HG03460 (cell line): ENCODE measurements at regions not wholly inside any gene's neighbourhood (a gene's known extent, or its start where the extent isn't known, plus 50 kb on each side); places are given as distances from the start of the nearest gene placed in this dataset.
"Not testable (repeated sequence)": the region's sequence is repeated elsewhere in the genome, so short reads cannot be mapped to it uniquely, and the experiment has no call there.

Source experiments
- ATAC-seq: cut with Tn5 transposase; IDR thresholded peaks from one replicate; pipeline ENCODE4 v1.9.1; 2021; ENCODE audit not compliant: unreplicated experiment

DNA sequence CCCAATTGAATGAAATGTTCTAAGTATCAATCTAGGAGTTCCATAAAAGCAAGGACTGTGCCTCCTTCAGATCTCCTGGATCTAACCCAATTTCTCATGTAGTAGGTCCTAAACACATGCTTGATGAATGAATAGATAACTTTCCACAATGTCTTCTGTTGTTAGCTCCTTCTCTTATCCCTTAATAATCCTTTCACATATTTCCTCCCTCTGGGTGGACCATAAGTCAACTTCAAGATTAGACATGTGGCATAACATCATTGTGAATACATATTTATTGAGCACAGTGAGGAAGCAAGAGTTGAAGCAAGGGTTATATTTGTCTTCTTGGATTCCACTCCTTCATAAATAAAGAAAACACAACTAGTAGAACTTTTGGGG, 108.6 kb upstream of the EGFLAM start:
- no peak for ATAC-seq

DNA sequence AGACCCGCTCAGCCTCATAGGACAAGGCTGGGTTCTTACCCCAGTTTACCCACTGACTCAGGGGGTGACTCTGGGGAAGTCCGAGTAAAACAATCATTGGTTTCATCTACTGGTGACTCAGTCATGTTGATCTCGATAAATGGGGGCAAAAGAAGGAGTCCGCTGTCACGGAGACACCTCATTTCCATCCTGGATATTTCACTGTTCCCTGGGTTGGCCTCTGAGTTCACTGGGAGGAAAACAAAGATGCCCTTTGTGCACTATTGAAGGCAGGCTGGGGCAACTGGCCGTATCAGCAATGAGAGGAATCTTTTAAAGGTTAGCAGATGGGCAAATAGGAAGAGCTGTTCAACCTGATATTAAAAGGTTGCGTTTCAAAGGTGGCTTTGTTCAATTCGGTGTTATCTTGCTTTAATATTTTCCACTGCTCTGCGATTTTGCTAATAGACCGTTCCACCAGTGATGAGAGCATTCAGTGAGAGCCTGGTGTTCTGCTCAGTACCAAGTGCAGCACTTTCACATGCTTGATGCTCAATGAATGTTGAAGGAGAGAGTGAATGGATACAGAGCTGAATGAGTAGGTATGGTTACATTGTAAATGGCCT, 110.2 kb upstream of the EGFLAM start:
- ATAC-seq = no peak

DNA sequence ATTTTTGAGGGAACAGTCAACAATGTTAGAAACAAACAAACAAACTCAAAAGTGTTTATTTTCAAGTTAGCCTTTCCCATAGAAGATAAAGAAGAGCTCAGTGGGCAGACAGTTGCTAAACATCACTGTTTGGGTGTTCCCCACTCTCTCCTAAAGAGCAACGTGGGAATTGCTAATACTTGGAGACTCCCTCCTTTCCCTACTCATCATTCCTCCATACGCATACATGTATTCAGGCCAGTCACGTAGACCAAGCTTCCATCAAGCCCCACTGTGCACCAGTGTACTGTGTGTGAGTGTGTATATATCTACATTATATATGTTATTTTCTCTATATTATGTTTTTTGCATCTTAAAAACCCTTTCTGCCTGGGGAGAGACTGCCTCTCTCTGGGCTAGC, 115.0 kb upstream of the EGFLAM start:
- ATAC-seq = no peak

DNA sequence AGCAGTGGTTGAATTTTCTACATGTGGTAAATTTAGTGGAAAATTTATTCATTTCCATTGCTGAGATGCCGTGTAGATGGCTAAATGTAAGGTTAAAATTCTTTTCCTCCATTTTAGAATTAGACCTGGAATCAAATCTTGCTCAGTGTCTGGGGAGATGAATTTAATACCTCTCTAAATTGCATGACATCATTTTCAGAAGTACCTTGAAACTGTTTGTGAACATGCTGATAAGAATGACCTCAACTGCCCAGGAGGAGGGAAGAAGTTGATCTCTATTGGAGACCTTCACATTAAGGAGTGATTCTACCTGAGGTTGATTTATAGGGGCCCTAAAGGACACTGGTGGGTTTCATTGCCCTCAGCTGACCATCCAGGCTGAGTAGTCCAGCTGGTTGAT, 116.7 kb upstream of the EGFLAM start:
- ATAC-seq = no peak

DNA sequence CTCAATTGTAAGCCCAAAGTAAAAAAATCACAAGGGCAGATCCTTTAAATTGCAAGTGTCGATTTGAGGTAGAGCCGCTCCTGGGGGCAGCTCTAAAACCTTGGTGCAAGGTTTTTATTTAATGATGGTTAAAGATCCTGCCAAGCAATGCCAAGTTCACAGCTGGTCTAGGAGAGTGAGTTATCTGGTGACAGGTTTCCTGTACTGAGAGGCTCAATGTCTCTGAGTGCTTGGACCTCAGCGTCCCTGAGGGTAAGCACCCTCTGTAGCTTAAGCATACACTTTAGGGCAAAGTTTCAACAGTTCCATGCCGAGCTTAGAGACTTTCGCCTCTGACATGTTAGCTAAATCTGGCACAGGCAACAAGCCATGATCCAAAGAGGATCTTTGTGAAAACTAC, 119.8 kb upstream of the EGFLAM start:
- no peak for ATAC-seq

DNA sequence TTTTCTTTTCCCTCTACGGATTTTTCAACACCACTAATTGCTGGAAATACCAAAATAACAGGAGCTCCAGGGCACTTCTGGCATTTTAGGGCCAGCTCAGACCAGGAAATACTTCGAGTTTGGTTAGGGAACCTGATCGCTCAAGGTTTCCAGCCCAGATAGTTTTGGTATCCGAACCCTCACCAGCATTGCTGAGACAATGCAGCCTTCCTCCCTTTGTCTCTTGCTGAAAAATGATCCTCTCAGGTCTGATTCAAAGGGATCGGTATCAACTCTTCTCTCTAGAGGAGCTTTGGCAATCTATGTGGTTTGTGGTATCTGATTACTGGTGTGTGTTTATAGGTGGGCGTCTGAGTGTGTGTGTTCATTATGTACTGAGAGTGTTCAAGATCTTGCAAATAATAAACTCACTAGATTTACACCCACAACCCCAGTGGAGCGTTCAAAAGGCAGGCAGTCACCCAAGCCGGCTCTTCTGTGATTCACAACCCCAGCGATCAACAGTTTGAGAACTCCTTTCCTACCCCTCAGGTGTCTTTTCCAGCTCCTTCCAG, 122.8 kb upstream of the EGFLAM start:
- no peak for ATAC-seq

DNA sequence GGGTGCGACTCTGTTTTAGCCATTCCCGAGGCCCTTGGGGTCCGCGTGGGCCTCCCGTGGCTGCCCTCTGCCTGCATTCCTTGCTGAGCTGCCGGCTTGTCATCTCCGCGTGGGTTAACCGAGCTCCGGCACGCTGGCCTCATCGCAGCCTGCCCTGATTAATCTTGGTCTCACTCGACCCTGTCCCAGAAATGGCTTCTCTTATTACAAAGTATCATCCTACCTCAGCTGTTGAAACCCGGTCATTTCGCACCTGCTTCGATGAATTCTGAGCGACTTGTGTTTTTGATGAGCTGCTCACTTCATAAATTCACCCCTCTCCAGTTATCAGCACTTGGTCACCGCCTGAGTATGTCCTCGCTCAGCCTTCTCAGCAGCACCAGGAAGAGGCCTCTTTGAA, 123.5 kb upstream of the EGFLAM start:
- ATAC-seq = no peak

DNA sequence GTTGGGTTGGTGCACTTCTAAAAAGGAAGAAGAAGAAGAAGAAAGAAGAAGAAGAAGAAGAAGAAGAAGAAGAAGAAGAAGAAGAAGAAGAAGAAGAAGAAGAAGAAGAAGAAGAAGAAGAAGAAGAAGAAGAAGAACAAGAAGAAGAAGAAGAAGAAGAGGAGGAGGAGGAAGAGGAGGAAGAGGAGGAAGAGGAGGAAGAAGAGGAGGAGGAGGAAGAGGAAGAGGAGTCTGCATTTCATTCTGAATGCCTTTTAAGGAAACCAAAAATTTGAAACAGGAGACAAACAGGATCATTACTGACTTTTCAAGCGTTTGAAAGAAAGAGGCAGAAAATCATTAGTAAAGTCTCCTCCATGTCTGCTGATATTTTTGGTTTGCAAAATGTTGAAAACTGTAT, 124.1 kb upstream of the EGFLAM start:
- ATAC-seq = not testable (repeated sequence)

DNA sequence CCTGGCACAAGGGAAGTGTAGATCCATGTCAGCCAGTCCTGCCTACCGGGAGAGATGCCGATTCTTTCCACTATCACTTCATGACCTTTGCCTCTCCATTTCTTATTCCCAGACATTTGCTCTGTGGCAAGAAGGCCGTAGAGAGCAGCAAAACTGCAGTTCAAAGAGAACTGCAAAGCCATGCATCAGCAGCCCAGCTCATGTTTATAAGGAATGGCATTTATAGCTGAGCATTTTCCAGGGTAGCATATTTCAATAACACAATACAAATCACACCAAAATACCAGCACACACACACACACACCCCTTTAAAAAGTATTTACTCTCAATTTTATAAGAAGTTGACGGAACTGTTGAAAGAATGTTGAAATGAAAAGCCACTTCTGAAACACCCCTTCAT, 126.7 kb upstream of the EGFLAM start:
- no peak for ATAC-seq

DNA sequence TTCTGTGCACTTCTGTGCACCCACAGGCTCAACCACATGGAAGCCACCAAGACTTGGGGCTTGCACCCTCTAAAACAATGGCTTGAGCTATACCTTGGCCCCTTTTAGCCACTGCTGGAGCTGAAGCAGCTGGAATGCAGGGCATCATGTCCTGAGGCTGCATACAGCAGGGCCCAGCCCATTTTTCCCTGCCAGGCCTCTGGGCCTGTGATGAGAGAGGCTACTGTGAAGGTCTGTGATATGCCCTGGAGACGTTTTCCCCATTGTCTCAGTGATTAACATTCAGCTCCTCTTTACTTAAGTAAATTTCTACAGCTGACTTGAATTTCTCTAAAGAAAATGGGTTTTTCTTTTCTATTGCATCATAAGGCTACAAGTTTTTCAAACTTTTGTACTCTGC, 134.0 kb upstream of the EGFLAM start:
- no peak for ATAC-seq

DNA sequence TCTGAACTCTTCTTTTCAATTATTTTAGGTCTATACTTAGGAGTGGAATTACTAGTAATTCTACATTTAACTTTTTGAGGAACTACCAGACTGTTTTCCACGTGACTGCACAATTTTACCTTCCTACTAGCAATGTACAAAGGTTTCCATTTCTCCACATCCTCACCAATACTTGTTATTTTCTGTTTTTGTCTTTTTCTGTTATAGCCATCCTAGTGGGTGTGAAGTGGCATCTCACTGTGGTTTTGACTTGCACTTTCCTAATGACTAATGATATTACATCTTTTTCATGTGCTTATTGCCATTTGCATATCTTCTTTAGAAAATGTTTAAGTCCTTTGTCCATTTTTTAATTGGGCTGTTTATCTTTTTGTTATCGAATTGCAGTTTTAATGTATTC, 136.9 kb upstream of the EGFLAM start:
- no peak for ATAC-seq

DNA sequence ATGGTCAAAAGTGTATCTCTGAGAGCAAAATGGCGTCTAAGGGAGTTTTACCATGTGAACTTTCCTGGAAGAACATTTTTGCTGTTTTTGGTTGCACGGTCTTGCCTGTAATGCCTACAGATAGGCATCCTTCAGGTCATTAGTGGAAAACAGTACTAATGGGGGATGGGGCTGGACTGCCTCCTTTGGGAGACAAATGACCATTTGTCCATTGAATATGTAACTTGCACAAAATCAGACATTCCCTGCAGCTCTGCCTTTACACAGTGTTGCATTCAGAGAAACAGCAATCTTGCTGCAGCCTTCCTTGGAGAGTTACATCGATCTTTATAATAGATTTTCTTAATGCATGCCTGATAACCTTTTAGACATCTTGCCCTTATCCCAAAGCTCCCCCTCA, 138.5 kb upstream of the EGFLAM start:
- ATAC-seq = no peak

DNA sequence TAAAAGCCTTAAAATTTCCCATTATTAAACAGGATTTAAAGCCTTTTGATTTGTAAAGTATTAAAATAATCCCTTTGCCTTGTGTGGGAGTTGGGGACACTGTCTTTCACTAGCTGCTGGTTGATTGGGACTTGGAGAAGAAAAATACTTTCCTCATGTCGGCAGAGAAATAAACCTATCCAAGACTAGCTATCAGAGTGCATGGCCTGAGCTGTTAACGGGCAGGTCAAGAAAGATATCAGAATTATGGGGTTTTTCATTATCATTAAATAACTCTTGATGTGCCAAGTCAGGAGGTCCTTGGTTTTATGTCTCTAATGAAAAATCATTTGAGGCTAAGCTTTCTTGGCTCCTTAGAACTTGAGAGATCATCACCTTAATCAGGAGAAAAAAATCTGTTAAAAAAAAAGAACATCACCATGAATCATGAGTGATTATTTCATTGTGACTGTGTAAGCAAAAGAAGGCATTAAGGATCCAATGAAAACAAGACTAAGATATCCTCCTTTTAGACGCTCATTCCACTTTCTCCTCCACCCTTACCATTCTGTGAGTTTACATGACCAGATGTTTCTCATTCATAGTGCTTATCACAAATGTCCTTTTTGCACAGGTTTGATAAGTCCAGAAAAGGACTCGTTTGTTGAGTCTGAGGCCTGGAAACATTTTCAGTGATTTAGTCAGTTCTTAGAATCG, 140.4 kb upstream of the EGFLAM start:
- no peak for ATAC-seq

DNA sequence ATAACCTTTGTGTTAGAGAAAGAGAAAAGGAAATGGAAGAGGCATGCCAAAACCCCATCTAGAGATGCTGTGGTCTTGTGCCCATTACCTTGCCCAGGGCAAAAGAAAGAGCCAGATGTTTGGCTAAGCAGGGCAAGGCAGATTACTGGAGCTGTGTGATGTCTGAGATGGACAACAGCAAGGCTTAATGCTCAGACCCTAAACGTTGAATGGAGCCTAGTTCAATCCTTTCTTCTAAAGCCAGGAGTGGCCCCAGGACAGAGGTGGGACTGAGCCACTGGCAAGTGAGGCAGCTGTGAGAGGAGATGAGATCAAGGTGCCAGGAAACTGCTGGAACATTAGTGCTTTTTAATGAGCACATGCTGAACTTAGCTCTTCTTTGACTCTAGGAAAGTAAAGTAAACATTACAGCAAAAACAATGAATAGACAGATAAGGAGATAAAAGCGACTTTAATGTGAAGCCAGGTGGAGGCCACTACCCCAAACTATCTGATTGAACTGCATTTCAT, 143.0 kb upstream of the EGFLAM start:
- no peak for ATAC-seq

DNA sequence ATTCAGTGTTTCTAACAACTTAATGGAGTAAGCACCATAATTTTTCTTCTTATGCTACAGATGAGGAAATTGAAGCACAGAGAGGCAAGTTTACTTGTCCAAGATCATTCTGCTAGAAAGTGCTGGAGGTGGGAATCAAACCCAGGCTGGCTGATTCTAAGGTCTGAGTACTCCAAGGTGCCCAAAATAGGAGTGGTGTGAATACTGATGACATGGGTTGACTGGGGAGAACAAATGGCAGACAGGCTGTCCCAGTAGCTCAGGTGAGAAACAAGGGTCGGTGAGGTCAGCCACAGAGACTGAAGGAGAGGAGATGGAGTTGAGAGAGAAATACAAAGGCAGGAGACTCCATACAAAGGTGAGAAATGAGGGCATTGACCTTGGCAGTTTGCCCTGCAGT, 144.5 kb upstream of the EGFLAM start:
- no peak for ATAC-seq

DNA sequence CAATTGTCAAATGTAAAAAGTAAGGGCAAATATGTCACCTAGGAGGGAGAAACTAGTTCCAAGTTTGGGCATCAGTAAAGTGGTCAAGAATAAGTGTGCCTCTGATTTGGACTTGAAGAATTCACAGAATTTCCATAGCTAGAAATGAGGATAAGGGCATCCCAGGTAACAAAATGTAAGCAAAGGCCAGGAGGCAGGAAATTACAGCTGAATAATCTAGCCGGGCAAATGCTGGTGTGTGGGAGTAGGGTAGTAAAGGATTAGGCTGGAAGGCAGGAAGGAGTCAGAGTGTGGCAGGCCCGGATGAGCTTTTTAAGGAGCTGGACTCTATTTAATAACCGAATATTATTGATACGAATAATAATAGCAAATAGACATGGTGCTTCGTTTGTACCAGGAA, 144.9 kb upstream of the EGFLAM start:
- no peak for ATAC-seq

DNA sequence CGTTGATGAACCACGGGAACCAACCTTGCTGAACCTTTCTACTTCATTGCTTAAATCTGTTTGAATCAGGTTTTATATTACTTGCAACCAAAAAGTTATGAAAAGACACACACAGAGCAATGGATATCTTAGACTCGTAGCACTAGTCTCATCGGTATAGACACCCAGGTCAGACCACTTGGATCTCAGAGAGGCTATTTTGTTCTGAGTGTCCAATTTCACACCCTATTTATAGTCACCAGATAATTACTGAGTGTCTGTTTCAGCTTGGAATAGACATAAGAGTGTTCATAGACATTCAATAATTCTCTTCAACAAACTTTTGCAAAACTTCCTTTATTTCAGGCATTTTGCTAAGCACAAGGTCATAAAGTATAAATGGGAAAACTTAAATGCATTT, 145.4 kb upstream of the EGFLAM start:
- ATAC-seq = no peak

DNA sequence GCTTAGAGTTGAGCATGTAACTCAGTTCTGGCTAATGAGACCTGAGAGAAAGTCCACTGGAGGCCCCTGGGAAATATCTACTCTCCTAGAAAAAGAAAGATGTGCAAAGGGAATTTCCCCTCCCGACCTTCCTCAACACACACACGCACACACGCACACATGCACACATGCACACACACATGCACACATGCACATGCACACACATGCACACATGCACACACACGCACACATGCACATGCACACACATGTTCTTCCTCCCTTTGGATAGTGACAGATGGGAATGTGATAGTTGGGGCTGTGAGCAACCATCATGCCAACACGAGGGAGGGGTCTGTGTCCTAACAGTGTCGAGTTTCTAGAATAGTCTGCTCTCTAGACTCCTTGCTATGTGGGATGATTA, 148.2 kb upstream of the EGFLAM start:
- ATAC-seq = no peak

DNA sequence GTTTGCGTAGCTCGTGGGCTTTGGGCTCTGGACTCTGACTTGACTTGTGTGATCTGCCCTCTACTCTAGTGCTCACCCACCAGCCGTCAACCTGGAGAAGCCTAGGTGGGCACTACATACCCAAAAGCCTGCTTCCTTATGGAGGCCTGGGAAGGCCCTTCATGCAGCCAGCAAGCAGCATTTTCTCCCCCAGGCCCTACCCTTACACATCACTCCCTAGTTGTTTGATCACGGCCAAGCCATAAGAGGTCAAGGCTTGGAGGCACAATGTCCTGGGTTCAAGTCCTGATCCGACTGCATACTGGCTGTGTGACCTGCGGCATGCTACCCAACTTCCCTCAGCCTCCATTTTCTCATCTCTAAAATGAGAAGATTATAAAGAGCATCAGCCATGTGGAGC, 151.3 kb upstream of the EGFLAM start:
- no peak for ATAC-seq

DNA sequence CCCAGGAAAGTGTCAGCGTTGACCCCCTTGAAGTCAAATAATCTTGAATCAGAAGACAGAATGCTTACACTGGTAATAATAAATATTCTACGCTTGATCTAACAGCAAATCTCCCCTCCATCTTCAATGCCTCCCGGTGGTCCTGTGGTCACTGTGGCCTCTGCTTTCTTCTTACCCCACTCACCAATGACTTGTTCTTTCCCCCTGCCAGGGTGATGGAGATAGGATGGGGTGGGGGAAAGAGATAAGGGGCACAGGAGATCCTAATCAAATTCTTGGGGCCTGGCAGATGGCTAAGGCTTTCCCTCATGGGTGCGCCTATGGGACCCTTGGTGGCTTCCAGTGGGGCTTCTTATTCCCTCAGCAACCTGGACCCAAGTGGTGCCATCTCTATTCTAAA, 152.6 kb upstream of the EGFLAM start:
- ATAC-seq = no peak

DNA sequence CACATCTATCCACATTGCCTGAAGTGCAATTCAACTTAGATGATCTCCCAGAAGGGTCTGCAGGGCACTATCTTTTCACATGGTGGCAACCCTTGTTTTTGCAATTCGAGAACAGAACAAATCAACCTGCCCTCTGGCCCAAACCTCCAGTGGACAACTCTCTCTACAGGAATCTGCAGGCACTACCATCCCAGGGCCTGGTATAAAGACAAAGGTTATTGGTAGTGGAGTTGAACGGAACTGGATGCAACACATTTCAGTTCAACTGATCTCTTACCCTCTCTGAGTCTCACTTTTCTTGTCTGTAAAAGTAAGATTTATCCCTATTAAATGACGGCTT, 153.2 kb upstream of the EGFLAM start:
- ATAC-seq = no peak

DNA sequence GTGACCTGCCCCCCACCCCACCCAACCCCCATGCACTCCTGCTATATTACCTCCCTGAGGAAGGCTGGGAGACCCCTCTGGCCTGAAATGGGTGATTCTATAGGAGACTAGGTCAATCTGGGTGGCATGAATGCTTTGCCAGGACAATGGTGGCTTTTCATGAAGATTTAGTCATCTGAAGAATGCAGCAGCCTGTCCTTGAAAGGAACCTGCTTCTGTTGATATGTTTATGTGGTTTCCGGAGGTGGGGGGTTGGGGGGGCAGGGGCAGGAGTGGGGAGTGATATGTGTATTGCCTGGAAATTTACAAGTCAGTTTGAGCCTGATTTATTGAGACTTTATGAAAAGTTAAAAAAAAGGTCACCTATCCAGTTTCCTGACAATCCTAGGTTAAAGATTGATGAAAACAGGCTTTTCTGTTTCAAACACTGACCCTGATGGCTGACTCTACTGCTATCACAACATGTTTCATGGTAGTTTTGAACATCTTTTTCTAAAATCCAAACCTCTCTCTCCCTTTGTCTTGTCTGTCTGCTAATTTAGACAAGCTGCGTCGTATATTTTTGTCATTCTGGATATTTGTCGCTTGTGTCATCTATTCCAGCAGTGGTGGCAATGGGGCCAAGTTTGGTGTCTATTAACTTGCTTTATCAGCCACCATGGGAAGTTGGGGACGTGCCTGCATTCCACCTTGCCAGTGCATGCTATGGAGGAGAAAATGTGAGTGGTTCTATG, 153.7 kb upstream of the EGFLAM start:
- ATAC-seq = no peak
